H9 (cell line): ENCODE measurements at regions not wholly inside any gene's neighbourhood (a gene's known extent, or its start where the extent isn't known, plus 50 kb on each side); places are given as distances from the start of the nearest gene placed in this dataset.

Experiments used
- DNase-seq: peaks from one replicate; pipeline ENCODE4 v3.0.0-alpha.2; 2017
- H2AFZ ChIP-seq: one replicate; pipeline ENCODE4 v1.6.1; 2013; ENCODE audit warnings: mild to moderate bottlenecking, low read length, control low read depth, moderate library complexity
- H2AK5ac ChIP-seq: 2 replicates; pipeline ENCODE4 v1.6.1; 2013; ENCODE audit warnings: low read length, control low read depth, mixed read lengths; ENCODE audit not compliant: insufficient read length
- H2BK120ac ChIP-seq: one replicate; pipeline ENCODE4 v1.6.1; 2013; ENCODE audit warnings: low read depth, mild to moderate bottlenecking, low read length, control low read depth, inconsistent platforms; ENCODE audit not compliant: poor library complexity, severe bottlenecking
- H2BK12ac ChIP-seq: 2 replicates; pipeline ENCODE4 v1.6.1; 2013; ENCODE audit warnings: low read length, control low read depth, mixed read lengths, low read depth; ENCODE audit not compliant: insufficient read length
- H2BK15ac ChIP-seq: 2 replicates; pipeline ENCODE4 v1.6.1; 2013; ENCODE audit warnings: low read depth, low read length, control low read depth
- H2BK20ac ChIP-seq: one replicate; pipeline ENCODE4 v1.6.1; 2013; ENCODE audit warnings: low read depth, mild to moderate bottlenecking, low read length, control low read depth, inconsistent platforms; ENCODE audit not compliant: poor library complexity, severe bottlenecking
- H2BK5ac ChIP-seq: 2 replicates; pipeline ENCODE4 v1.6.1; 2013; ENCODE audit warnings: low read length, control low read depth, mixed read lengths; ENCODE audit not compliant: insufficient read length
- H3K14ac ChIP-seq: 2 replicates; pipeline ENCODE4 v1.6.1; 2013; ENCODE audit warnings: low read length, control low read depth; ENCODE audit not compliant: insufficient read depth
- H3K18ac ChIP-seq: 2 replicates; pipeline ENCODE4 v1.6.1; 2013; ENCODE audit warnings: low read depth, mild to moderate bottlenecking, mixed read lengths, low read length, control low read depth; ENCODE audit not compliant: insufficient read length
- H3K23ac ChIP-seq: 2 replicates; pipeline ENCODE4 v1.6.1; 2013; ENCODE audit warnings: low read length, control low read depth, mixed read lengths, low read depth; ENCODE audit not compliant: insufficient read length
- H3K23me2 ChIP-seq: 2 replicates; pipeline ENCODE4 v1.6.1; 2013; ENCODE audit warnings: low read depth, mild to moderate bottlenecking, mixed read lengths, low read length, control low read depth; ENCODE audit not compliant: insufficient read length, poor library complexity, severe bottlenecking
- H3K27ac ChIP-seq: 2 replicates; pipeline ENCODE4 v1.5.1; 2013; ENCODE audit warnings: low read length, control low read depth, mixed read lengths, low read depth; ENCODE audit not compliant: insufficient read length
- H3K27me3 ChIP-seq: 2 replicates; pipeline ENCODE4 v1.6.1; 2013; ENCODE audit warnings: low read length, control low read depth, inconsistent platforms; ENCODE audit not compliant: insufficient read depth
- H3K4ac ChIP-seq: 2 replicates; pipeline ENCODE4 v1.6.1; 2013; ENCODE audit warnings: low read depth, mild to moderate bottlenecking, control low read depth, inconsistent platforms, low read length, moderate library complexity
- H3K4me1 ChIP-seq: 2 replicates; pipeline ENCODE4 v1.6.1; 2013; ENCODE audit warnings: low read length, control low read depth, inconsistent platforms; ENCODE audit not compliant: insufficient read depth
- H3K4me2 ChIP-seq: 2 replicates; pipeline ENCODE4 v1.6.1; 2013; ENCODE audit warnings: low read length, control low read depth, mixed read lengths; ENCODE audit not compliant: insufficient read length, insufficient read depth
- H3K56ac ChIP-seq: 2 replicates; pipeline ENCODE4 v1.6.1; 2013; ENCODE audit warnings: low read depth, mild to moderate bottlenecking, mixed read lengths, low read length, control low read depth; ENCODE audit not compliant: insufficient read length
- H3K79me1 ChIP-seq: 2 replicates; pipeline ENCODE4 v1.6.1; 2013; ENCODE audit warnings: low read depth, mild to moderate bottlenecking, moderate library complexity, low read length, control low read depth, inconsistent platforms; ENCODE audit not compliant: insufficient read depth, poor library complexity, severe bottlenecking
- H3K79me2 ChIP-seq: 2 replicates; pipeline ENCODE4 v1.6.1; 2013; ENCODE audit warnings: low read length, control low read depth, inconsistent platforms; ENCODE audit not compliant: insufficient read depth
- H3K9ac ChIP-seq: 2 replicates; pipeline ENCODE4 v1.6.1; 2013; ENCODE audit warnings: low read length, control low read depth, mixed read lengths; ENCODE audit not compliant: insufficient read length; ENCODE audit errors: extremely low read depth
- H3K9me3 ChIP-seq: one replicate; pipeline ENCODE4 v1.6.1; 2013; ENCODE audit warnings: low read depth, low read length, inconsistent platforms; ENCODE audit not compliant: control insufficient read depth
- H3T11ph ChIP-seq: one replicate; pipeline ENCODE4 v1.6.1; 2013; ENCODE audit warnings: mild to moderate bottlenecking, low read length, control low read depth, inconsistent platforms
- H4K20me1 ChIP-seq: one replicate; pipeline ENCODE4 v1.6.1; 2013; ENCODE audit not compliant: control insufficient read depth, insufficient read length, insufficient read depth
- H4K5ac ChIP-seq: 2 replicates; pipeline ENCODE4 v1.6.1; 2013; ENCODE audit warnings: low read depth, mild to moderate bottlenecking, mixed read lengths, low read length, control low read depth; ENCODE audit not compliant: insufficient read length
- H4K8ac ChIP-seq: replicated peaks from 2 replicates; pipeline ENCODE4 v1.6.1; 2013; ENCODE audit warnings: low read length, control low read depth, mixed read lengths, low read depth; ENCODE audit not compliant: insufficient read length
- H4K91ac ChIP-seq: 2 replicates; pipeline ENCODE4 v1.6.1; 2013; ENCODE audit warnings: low read depth, mild to moderate bottlenecking, moderate library complexity, mixed read lengths, low read length, control low read depth; ENCODE audit not compliant: insufficient read length
- H3K27ac Mint-ChIP-seq, 3 experiments: 2 replicates in 2 of 3; 3 replicates in 1 of 3; pipeline ENCODE4 v1.8.0; 2020 to 2021; ENCODE audit warnings: mixed read lengths in 3 of 3, mild to moderate bottlenecking in 1 of 3, moderate library complexity in 1 of 3
- H3K27me3 Mint-ChIP-seq: 2 replicates; pipeline ENCODE4 v1.8.0; 2021; ENCODE audit warnings: low read depth, mild to moderate bottlenecking, moderate library complexity, mixed read lengths
- H3K36me3 Mint-ChIP-seq, 3 experiments: 2 replicates in 2 of 3; 3 replicates in 1 of 3; pipeline ENCODE4 v1.8.0; 2020 to 2021; ENCODE audit warnings: low read depth in 3 of 3, mixed read lengths in 3 of 3; ENCODE audit not compliant: insufficient read depth in 1 of 3
- H3K4me1 Mint-ChIP-seq, 2 experiments: 2 replicates each; pipeline ENCODE4 v1.8.0; 2020; ENCODE audit warnings: mixed read lengths in 2 of 2
- H3K4me3 Mint-ChIP-seq, 2 experiments: 2 replicates in 1 of 2; 3 replicates in 1 of 2; pipeline ENCODE4 v1.8.0; 2020 to 2021; ENCODE audit warnings: mild to moderate bottlenecking in 2 of 2, mixed read lengths in 2 of 2, moderate library complexity in 1 of 2
- H3K9me3 Mint-ChIP-seq, 2 experiments: 2 replicates in 1 of 2; 3 replicates in 1 of 2; pipeline ENCODE4 v1.8.0; 2020; ENCODE audit warnings: mild to moderate bottlenecking in 2 of 2, mixed read lengths in 2 of 2, moderate library complexity in 1 of 2
- WGBS: extraction: QIAGEN DNeasy Blood & Tissue Kit; methylation state at CpG from one replicate; pipeline ENCODE4 v1.1.7; 2013; ENCODE audit warnings: missing lambda C conversion rate, low lambda C conversion rate, mixed read lengths; ENCODE audit not compliant: insufficient read length; ENCODE audit errors: extremely low coverage; 5-methylcytosine and 5-hydroxymethylcytosine counted together
- TF ChIP-seq, protein P1 (sequence below): fragments of 200-600 bp; sonication (generic); conservative IDR thresholded peaks from 3 replicates; pipeline ENCODE4 v1.8.0; 2021; ENCODE audit warnings: antibody characterized with exemption, mild to moderate bottlenecking

- H3K9ac ChIP-seq = no peak overlapping the region
- no peaks in the 10 kb centered on the region for H3K79me2 ChIP-seq
- H3K4me3 Mint-ChIP-seq = no peak overlapping the region
- WGBS = no CpG with 5 or more reads among the region's 1 CpG
- H4K8ac ChIP-seq = no peak overlapping the region
- H3K4me1 Mint-ChIP-seq = no peaks in the 10 kb centered on the region
- H3K27ac ChIP-seq = no peak overlapping the region
- no peaks in the 10 kb centered on the region for H3K9me3 ChIP-seq
- H2AK5ac ChIP-seq = no peak overlapping the region
- H3K9me3 Mint-ChIP-seq = no peaks in the 10 kb centered on the region
- no peak overlapping the region for H2BK15ac ChIP-seq
- H3K4ac ChIP-seq = no peak overlapping the region
- no peak overlapping the region for H3K23ac ChIP-seq
- H4K20me1 ChIP-seq = no peaks in the 10 kb centered on the region
- H2BK20ac ChIP-seq = no peak overlapping the region
- H4K91ac ChIP-seq = no peak overlapping the region
- H3K27me3 Mint-ChIP-seq = no peaks in the 10 kb centered on the region
- H3K4me2 ChIP-seq = no peak overlapping the region
- TF ChIP-seq, protein P1, sequence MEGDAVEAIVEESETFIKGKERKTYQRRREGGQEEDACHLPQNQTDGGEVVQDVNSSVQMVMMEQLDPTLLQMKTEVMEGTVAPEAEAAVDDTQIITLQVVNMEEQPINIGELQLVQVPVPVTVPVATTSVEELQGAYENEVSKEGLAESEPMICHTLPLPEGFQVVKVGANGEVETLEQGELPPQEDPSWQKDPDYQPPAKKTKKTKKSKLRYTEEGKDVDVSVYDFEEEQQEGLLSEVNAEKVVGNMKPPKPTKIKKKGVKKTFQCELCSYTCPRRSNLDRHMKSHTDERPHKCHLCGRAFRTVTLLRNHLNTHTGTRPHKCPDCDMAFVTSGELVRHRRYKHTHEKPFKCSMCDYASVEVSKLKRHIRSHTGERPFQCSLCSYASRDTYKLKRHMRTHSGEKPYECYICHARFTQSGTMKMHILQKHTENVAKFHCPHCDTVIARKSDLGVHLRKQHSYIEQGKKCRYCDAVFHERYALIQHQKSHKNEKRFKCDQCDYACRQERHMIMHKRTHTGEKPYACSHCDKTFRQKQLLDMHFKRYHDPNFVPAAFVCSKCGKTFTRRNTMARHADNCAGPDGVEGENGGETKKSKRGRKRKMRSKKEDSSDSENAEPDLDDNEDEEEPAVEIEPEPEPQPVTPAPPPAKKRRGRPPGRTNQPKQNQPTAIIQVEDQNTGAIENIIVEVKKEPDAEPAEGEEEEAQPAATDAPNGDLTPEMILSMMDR = no peak
- no peak overlapping the region for H3T11ph ChIP-seq
- H2BK120ac ChIP-seq = no peak overlapping the region
- no peak overlapping the region for H2BK5ac ChIP-seq
- no peaks in the 10 kb centered on the region for H3K27me3 ChIP-seq
- H3K79me1 ChIP-seq = no peaks in the 10 kb centered on the region
- H3K4me1 ChIP-seq = no peaks in the 10 kb centered on the region
- H3K56ac ChIP-seq = no peak overlapping the region
- no peaks in the 10 kb centered on the region for H3K23me2 ChIP-seq
- H3K27ac Mint-ChIP-seq = no peak overlapping the region
- H3K18ac ChIP-seq = no peak overlapping the region
- H2AFZ ChIP-seq = no peak overlapping the region
- no peak overlapping the region for H4K5ac ChIP-seq
- H3K14ac ChIP-seq = no peak overlapping the region
- DNase-seq = no peak
- H3K36me3 Mint-ChIP-seq = no peaks in the 10 kb centered on the region
- H2BK12ac ChIP-seq = no peak overlapping the region
These were observed 61.3 kb upstream of the GPRC5B start for GRCh38 chr16:19945934-19946333.
